ENCODE measurements at regions not wholly inside any gene's neighbourhood (a gene's known extent, or its start where the extent isn't known, plus 50 kb on each side); places are given as distances from the start of the nearest gene placed in this dataset.

- Histone ChIP-seq H3K4me3 (no peak overlapping the region), H3K27me3 (no peaks in the 10 kb centered on the region), H3K4me1 (no peaks in the 10 kb centered on the region), H3K36me3 (no peaks in the 10 kb centered on the region), H3K9me3 (no peaks in the 10 kb centered on the region), H3K27ac (no peak overlapping the region)
- no peak for ATAC-seq
- no peak for DNase-seq
- no peak for TF ChIP-seq CTCF (IDR thresholded peaks at IDR 0.05)
- intact Hi-C loops (cut with DNase I), result no loop called here
Observed at GRCh38 chr6:119610754-119611153, 261.2 kb upstream of the MAN1A1 start.

- Histone ChIP-seq H3K4me3 (no peak overlapping the region), H3K27ac (no peak overlapping the region), H3K27me3 (no peaks in the 10 kb centered on the region), H3K4me1 (no peaks in the 10 kb centered on the region), H3K9me3 (no peaks in the 10 kb centered on the region), H3K36me3 (no peaks in the 10 kb centered on the region)
- DNase-seq, result no peak
- intact Hi-C loops (cut with DNase I), result no loop called here
- TF ChIP-seq CTCF (IDR thresholded peaks at IDR 0.05), result no peak
- ATAC-seq, result no peak
Observed at GRCh38 chr6:119610265-119610664, 260.7 kb upstream of the MAN1A1 start.

GRCh38 chr6:119609865-119610264, 260.3 kb upstream of the MAN1A1 start:
- intact Hi-C loops (cut with DNase I), result no loop called here
- DNase-seq (no peak), ATAC-seq (no peak)
- Histone ChIP-seq H3K36me3 (no peaks in the 10 kb centered on the region), H3K4me1 (no peaks in the 10 kb centered on the region), H3K27me3 (no peaks in the 10 kb centered on the region), H3K27ac (no peak overlapping the region), H3K9me3 (no peaks in the 10 kb centered on the region), H3K4me3 (no peak overlapping the region)
- TF ChIP-seq CTCF (IDR thresholded peaks at IDR 0.05), result no peak

- intact Hi-C loops (cut with DNase I), result no loop called here
- ATAC-seq (no peak), DNase-seq (no peak)
- Histone ChIP-seq H3K27me3 (no peaks in the 10 kb centered on the region), H3K9me3 (no peaks in the 10 kb centered on the region), H3K36me3 (no peaks in the 10 kb centered on the region), H3K27ac (no peak overlapping the region), H3K4me3 (no peak overlapping the region), H3K4me1 (no peaks in the 10 kb centered on the region)
- no peak for TF ChIP-seq CTCF (IDR thresholded peaks at IDR 0.05)
Observed at GRCh38 chr6:119608994-119609393, 259.4 kb upstream of the MAN1A1 start.

- no peak for DNase-seq
- intact Hi-C loops (cut with DNase I), result no loop called here
- Histone ChIP-seq H3K27ac (no peak overlapping the region), H3K4me3 (no peak overlapping the region), H3K36me3 (no peaks in the 10 kb centered on the region), H3K9me3 (no peaks in the 10 kb centered on the region), H3K4me1 (no peaks in the 10 kb centered on the region), H3K27me3 (no peaks in the 10 kb centered on the region)
- no peak for ATAC-seq
- no peak for TF ChIP-seq CTCF (IDR thresholded peaks at IDR 0.05)
Observed at GRCh38 chr6:119604124-119604523, 254.6 kb upstream of the MAN1A1 start.

GRCh38 chr6:119603501-119603900, 253.9 kb upstream of the MAN1A1 start:
- no peak overlapping the region for H3K27ac ChIP-seq
- no peak overlapping the region for H3K4me3 ChIP-seq
- intact Hi-C loops (cut with DNase I), result no loop called here
- no peaks in the 10 kb centered on the region for H3K27me3 ChIP-seq
- no peaks in the 10 kb centered on the region for H3K36me3 ChIP-seq
- TF ChIP-seq CTCF (IDR thresholded peaks at IDR 0.05), result no peak
- H3K9me3 ChIP-seq, result no peaks in the 10 kb centered on the region
- ATAC-seq, result no peak
- no peaks in the 10 kb centered on the region for H3K4me1 ChIP-seq
- DNase-seq, result no peak

Measured in upper lobe of right lung (tissue), 1 donor.